A549 (cell line): ENCODE measurements at regions not wholly inside any gene's neighbourhood (a gene's known extent, or its start where the extent isn't known, plus 50 kb on each side); places are given as distances from the start of the nearest gene placed in this dataset.

Experiments
- ATAC-seq, 2 experiments: fragments of 200-7000 bp in 1 of 2; fragments of >200 bp in 1 of 2; cut with Nextera tagmentation in 1 of 2; cut with Tn5 transposase in 1 of 2; 3 replicates each; pipeline versions ENCODE4 v1.8.0 to v1.9.1; 2018 to 2020; ENCODE audit warnings: mild to moderate bottlenecking in 1 of 2, moderate library complexity in 1 of 2
- CTCF ChIA-PET: fragments of 300-600 bp; sonication (Branson Sonifier 250); formaldehyde crosslinking; extraction: SDS; loops from one replicate; lab custom pipeline; 2021; ENCODE audit warnings: antibody characterized with exemption, inconsistent platforms; lab: Yijun Ruan, JAX
- POLR2A ChIA-PET: fragments of 350-600 bp; formaldehyde crosslinking; extraction: SDS; loops from one replicate; lab custom pipeline; 2021; ENCODE audit warnings: antibody characterized with exemption, inconsistent platforms; lab: Yijun Ruan, JAX
- DNase-seq, 2 experiments: peaks; one replicate each; pipeline versions ENCODE4 v3.0.0 to v3.0.0-alpha.2; 2011 to 2016; ENCODE audit warnings: low read depth in 1 of 2, low spot score in 1 of 2
- FAIRE-seq: peaks from 2 replicates; lab custom pipeline; 2011; peaks lifted over from hg19 to GRCh38; lab: Jason Lieb, UNC
- H3K27ac ChIP-seq, 2 experiments: fragments of >200 bp; sonication (Bioruptor Twin); formaldehyde crosslinking; 3 replicates each; pipeline ENCODE4 v1.5.1; 2016 to 2017
- H3K4me1 ChIP-seq: fragments of >200 bp; sonication (Bioruptor Twin); formaldehyde crosslinking; 3 replicates; pipeline ENCODE4 v1.6.1; 2016
- H3K4me2 ChIP-seq: fragments of >200 bp; sonication (Bioruptor Twin); formaldehyde crosslinking; 3 replicates; pipeline ENCODE4 v1.6.1; 2016
- H3K4me3 ChIP-seq: fragments of >200 bp; sonication (Bioruptor Twin); formaldehyde crosslinking; 3 replicates; pipeline ENCODE4 v1.5.1; 2016
- H3K9me3 ChIP-seq: fragments of >200 bp; sonication (Bioruptor Twin); formaldehyde crosslinking; 3 replicates; pipeline ENCODE4 v1.6.1; 2016
- BCL3 ChIP-seq: fragments of >200 bp; sonication (Bioruptor Twin); formaldehyde crosslinking; IDR thresholded peaks from 3 replicates; pipeline ENCODE4 v1.6.1; 2016
- BHLHE40 ChIP-seq: IDR thresholded peaks from 2 replicates; pipeline ENCODE4 v1.6.1; 2012; ENCODE audit warnings: low read depth, low read length, inconsistent platforms
- CEBPB ChIP-seq, 2 experiments: fragments of >200 bp in 1 of 2; sonication (Bioruptor Twin) in 1 of 2; formaldehyde crosslinking in 1 of 2; IDR thresholded peaks; 2 replicates each; pipeline ENCODE4 v1.6.1; 2012 to 2016
- CHD4 ChIP-seq: fragments of 200-600 bp; sonication (generic); IDR thresholded peaks from 2 replicates; pipeline ENCODE4 v1.6.1; 2016; ENCODE audit warnings: antibody characterized with exemption, mild to moderate bottlenecking, borderline replicate concordance
- FOSL2 ChIP-seq, 2 experiments: fragments of 450-650 bp in 1 of 2; fragments of >200 bp in 1 of 2; sonication (Bioruptor Twin) in 1 of 2; formaldehyde crosslinking; IDR thresholded peaks; 2 replicates each; pipeline versions ENCODE4 v1.5.0 to v1.6.1; 2016 to 2020; ENCODE audit warnings: mild to moderate bottlenecking in 1 of 2, moderate library complexity in 1 of 2
- GATA3 ChIP-seq: IDR thresholded peaks from 2 replicates; pipeline ENCODE4 v1.6.1; 2012; ENCODE audit warnings: borderline replicate concordance
- HES2 ChIP-seq: fragments of >200 bp; sonication (Bioruptor Twin); formaldehyde crosslinking; IDR thresholded peaks from 2 replicates; pipeline ENCODE4 v1.6.1; 2016
- HMGXB4 ChIP-seq: fragments of 250-450 bp; sonication (Bioruptor Pico); IDR thresholded peaks from 2 replicates; pipeline ENCODE4 v1.5.0; 2021; ENCODE audit warnings: mild to moderate bottlenecking, moderate library complexity, borderline replicate concordance
- HOXA7 ChIP-seq: fragments of 250-450 bp; sonication (Bioruptor Pico); IDR thresholded peaks from 2 replicates; pipeline ENCODE4 v1.5.0; 2020; ENCODE audit warnings: mild to moderate bottlenecking, moderate library complexity
- HOXB13 ChIP-seq: fragments of 250-450 bp; sonication (Bioruptor Pico); IDR thresholded peaks from 2 replicates; pipeline ENCODE4 v1.5.0; 2020; ENCODE audit warnings: low read depth, mild to moderate bottlenecking, moderate library complexity
- JUNB ChIP-seq: fragments of >200 bp; sonication (Bioruptor Twin); formaldehyde crosslinking; IDR thresholded peaks from 2 replicates; pipeline ENCODE4 v1.6.1; 2016
- KDM1A ChIP-seq: fragments of 200-600 bp; sonication (generic); IDR thresholded peaks from 2 replicates; pipeline ENCODE4 v1.6.1; 2016; ENCODE audit warnings: low read depth, mild to moderate bottlenecking
- MAZ ChIP-seq: fragments of 150-350 bp; IDR thresholded peaks from 2 replicates; pipeline ENCODE4 v1.6.1; 2014; ENCODE audit warnings: antibody characterized with exemption, low read depth, low read length, borderline replicate concordance
- MYC ChIP-seq: IDR thresholded peaks from 2 replicates; pipeline ENCODE4 v1.6.1; 2012; ENCODE audit warnings: mild to moderate bottlenecking, inconsistent platforms, low read length, improper control_type of control experiment, borderline replicate concordance
- PHF8 ChIP-seq: fragments of 200-600 bp; sonication (generic); IDR thresholded peaks from 2 replicates; pipeline ENCODE4 v1.6.1; 2016; ENCODE audit warnings: low read depth, mild to moderate bottlenecking, antibody characterized with exemption, moderate library complexity, borderline replicate concordance
- RAD21 ChIP-seq, 2 experiments: fragments of >200 bp in 1 of 2; sonication (Bioruptor Twin) in 1 of 2; formaldehyde crosslinking in 1 of 2; IDR thresholded peaks in 1 of 2; conservative IDR thresholded peaks in 1 of 2; 2 replicates in 1 of 2; 3 replicates in 1 of 2; pipeline ENCODE4 v1.6.1; 2012 to 2018; ENCODE audit warnings: inconsistent platforms in 1 of 2
- RARB ChIP-seq: fragments of 250-450 bp; sonication (Bioruptor Pico); IDR thresholded peaks from 2 replicates; pipeline ENCODE4 v1.8.0; 2021; ENCODE audit warnings: mild to moderate bottlenecking, moderate library complexity
- RCOR1 ChIP-seq: fragments of 150-350 bp; IDR thresholded peaks from 2 replicates; pipeline ENCODE4 v1.6.1; 2014; ENCODE audit warnings: antibody characterized with exemption, low read length, low read depth
- TP53 ChIP-seq: fragments of 250-450 bp; sonication (Bioruptor Pico); IDR thresholded peaks from 2 replicates; pipeline ENCODE4 v1.5.0; 2021; ENCODE audit warnings: mild to moderate bottlenecking, moderate library complexity
- USF2 ChIP-seq: fragments of 450-650 bp; IDR thresholded peaks from 2 replicates; pipeline ENCODE4 v1.6.1; 2014; ENCODE audit warnings: antibody characterized with exemption
- ZC3H11A ChIP-seq: fragments of 450-650 bp; IDR thresholded peaks from 2 replicates; pipeline ENCODE4 v1.6.1; 2014; ENCODE audit warnings: antibody characterized with exemption, mild to moderate bottlenecking
- ZFP36 ChIP-seq: fragments of 450-650 bp; IDR thresholded peaks from 2 replicates; pipeline ENCODE4 v1.6.1; 2014; ENCODE audit warnings: borderline replicate concordance; ENCODE audit not compliant: partially characterized antibody
- WGBS: methylation state at CpG from one replicate; pipeline ENCODE4 v1.1.6; 2017; ENCODE audit errors: missing lambda C conversion rate; 5-methylcytosine and 5-hydroxymethylcytosine counted together

- FAIRE-seq (no peak), DNase-seq (no peak), ATAC-seq (no peak)
- WGBS, result 24% methylated on average over 3 of the region's 3 CpGs
- Histone ChIP-seq H3K4me3 (no peak overlapping the region), H3K9me3 (peaks cover 12% of the 10 kb centered on the region; the same call in 1 of the 3 replicates), H3K4me2 (no peak overlapping the region), H3K27ac (no peak overlapping the region), H3K4me1 (no peaks in the 10 kb centered on the region)
- TF ChIP-seq MYC (no peak), CEBPB (IDR thresholded peaks at IDR 0.05) (0 out of 4 replicates have a peak, but pooled peaks of 1 of the 2 experiments have one; percentile 15), CHD4 (no peak), BHLHE40 (no peak), RARB (no peak)
- ChIA-PET CTCF (no interaction called here), POLR2A (no interaction called here)
These were observed 108.7 kb downstream of the LHX2 start for GRCh38 chr9:124120272-124120671.

- 62% methylated on average over 1 of the region's 1 CpG for WGBS
These were observed 110.2 kb downstream of the LHX2 start for GRCh38 chr9:124121725-124122124.

GRCh38 chr9:124122321-124122720 is 110.8 kb downstream of the LHX2 start:
- ATAC-seq (no peak), FAIRE-seq (no peak), DNase-seq (no peak)
- Histone ChIP-seq H3K9me3 (peaks cover 3% of the 10 kb centered on the region; the same call in 1 of the 3 replicates), H3K4me2 (no peak overlapping the region), H3K27ac (no peak overlapping the region), H3K4me1 (no peaks in the 10 kb centered on the region), H3K4me3 (no peak overlapping the region)
- ChIA-PET POLR2A (no interaction called here), CTCF (interaction anchor here (1.1 to 3.5 kb wide), 3 partner anchors 10 to 226 kb away, joined by 3 to 25 read pairs (median 4); no protein-coding TSS in a partner anchor)
- no peak for TF ChIP-seq MYC
- no peak for TF ChIP-seq JUNB
- no peak for TF ChIP-seq KDM1A
- no peak for TF ChIP-seq TP53 (CRISPR knock-in tag)
- TF ChIP-seq RAD21 (conservative IDR thresholded peaks at IDR 0.05 in 1 of 2, IDR thresholded peaks at IDR 0.05 in 1 of 2), result no peak
- TF ChIP-seq GATA3, result no peak
- TF ChIP-seq HMGXB4 (CRISPR knock-in tag), result no peak
- TF ChIP-seq HES2, result no peak
- no peak for TF ChIP-seq HOXB13 (CRISPR knock-in tag)
- no peak for TF ChIP-seq ZC3H11A
- no peak for TF ChIP-seq BCL3
- TF ChIP-seq ZFP36, result no peak
- WGBS, result 91% methylated on average over 1 of the region's 1 CpG

More at GRCh38 chr9:124121725-124122124, 110.2 kb downstream of the LHX2 start:
- Histone ChIP-seq H3K9me3 (peaks cover 6% of the 10 kb centered on the region; the same call in 1 of the 3 replicates), H3K4me2 (no peak overlapping the region), H3K27ac (no peak overlapping the region), H3K4me3 (no peak overlapping the region), H3K4me1 (no peaks in the 10 kb centered on the region)
- no peak for ATAC-seq
- DNase-seq, result no peak
- FAIRE-seq, result no peak
- ChIA-PET CTCF (interaction anchor here (0.7 to 3.5 kb wide), 4 partner anchors 9 to 226 kb away, joined by 3 to 25 read pairs (median 4); no protein-coding TSS in a partner anchor), POLR2A (no interaction called here)
- TF ChIP-seq USF2, result no peak
- no peak for TF ChIP-seq HOXA7
- TF ChIP-seq ZC3H11A, result no peak
- TF ChIP-seq BHLHE40, result no peak
- no peak for TF ChIP-seq PHF8
- TF ChIP-seq MAZ, result no peak
- TF ChIP-seq BCL3, result no peak
- TF ChIP-seq FOSL2 (IDR thresholded peaks at IDR 0.05), result no peak
- TF ChIP-seq FOSL2 (CRISPR knock-in tag; IDR thresholded peaks at IDR 0.05), result no peak
- TF ChIP-seq RCOR1, result no peak
- no peak for TF ChIP-seq CHD4
